Astrocyte (in vitro differentiated cells and primary cell): ENCODE measurements at regions not wholly inside any gene's neighbourhood (a gene's known extent, or its start where the extent isn't known, plus 50 kb on each side); places are given as distances from the start of the nearest gene placed in this dataset.
"Not testable (repeated sequence)": the region's sequence is repeated elsewhere in the genome, so short reads cannot be mapped to it uniquely, and the experiment has no call there.

Experiments used
- DNase-seq: peaks from one replicate; pipeline ENCODE4 v3.0.0-alpha.2; 2010; ENCODE audit warnings: low read depth
- FAIRE-seq: peaks from 2 replicates; lab custom pipeline; 2011; peaks lifted over from hg19 to GRCh38; lab: Jason Lieb, UNC
- H2AFZ ChIP-seq: 2 replicates; pipeline ENCODE4 v1.6.0; 2012; ENCODE audit warnings: low read depth, low read length, inconsistent platforms
- H3K27ac ChIP-seq: 2 replicates; pipeline ENCODE4 v1.5.1; 2011; ENCODE audit warnings: low read depth, low read length, inconsistent platforms
- H3K27me3 ChIP-seq: 2 replicates; pipeline ENCODE4 v1.6.0; 2011; ENCODE audit warnings: low read length, inconsistent platforms; ENCODE audit not compliant: insufficient read depth
- H3K36me3 ChIP-seq: 2 replicates; pipeline ENCODE4 v1.5.1; 2011; ENCODE audit warnings: low read length, inconsistent platforms; ENCODE audit not compliant: insufficient read depth
- H3K4me1 ChIP-seq: 2 replicates; pipeline ENCODE4 v1.5.1; 2011; ENCODE audit warnings: low read length, inconsistent platforms; ENCODE audit not compliant: insufficient read depth
- H3K4me2 ChIP-seq: 2 replicates; pipeline ENCODE4 v1.6.0; 2012; ENCODE audit warnings: low read length, inconsistent platforms
- H3K4me3 ChIP-seq: 2 replicates; pipeline ENCODE4 v1.5.1; 2011; ENCODE audit warnings: low read depth, mild to moderate bottlenecking, low read length, inconsistent platforms; ENCODE audit not compliant: insufficient read depth
- H3K79me2 ChIP-seq: 2 replicates; pipeline ENCODE4 v1.6.0; 2012; ENCODE audit warnings: mild to moderate bottlenecking, low read length, inconsistent platforms; ENCODE audit not compliant: insufficient read depth
- H3K9ac ChIP-seq: 2 replicates; pipeline ENCODE4 v1.6.0; 2012; ENCODE audit warnings: mild to moderate bottlenecking, low read length, inconsistent platforms
- H3K9me3 ChIP-seq: 2 replicates; pipeline ENCODE4 v1.5.1; 2012; ENCODE audit warnings: low read depth, mild to moderate bottlenecking, low read length, inconsistent platforms; ENCODE audit not compliant: insufficient read depth
- H4K20me1 ChIP-seq: 2 replicates; pipeline ENCODE4 v1.6.0; 2012; ENCODE audit warnings: low read length, inconsistent platforms; ENCODE audit not compliant: insufficient read depth
- H3K27ac Mint-ChIP-seq: one replicate; pipeline ENCODE4 v1.8.0; 2021; ENCODE audit warnings: mild to moderate bottlenecking, mixed read lengths; ENCODE audit not compliant: unreplicated experiment
- H3K27me3 Mint-ChIP-seq: one replicate; pipeline ENCODE4 v1.8.0; 2021; ENCODE audit warnings: low read depth, mixed read lengths; ENCODE audit not compliant: unreplicated experiment
- H3K36me3 Mint-ChIP-seq: one replicate; pipeline ENCODE4 v1.8.0; 2021; ENCODE audit warnings: low read depth, mixed read lengths; ENCODE audit not compliant: unreplicated experiment
- H3K4me1 Mint-ChIP-seq: one replicate; pipeline ENCODE4 v1.8.0; 2021; ENCODE audit warnings: low read depth, mixed read lengths; ENCODE audit not compliant: unreplicated experiment
- H3K4me3 Mint-ChIP-seq: one replicate; pipeline ENCODE4 v1.8.0; 2021; ENCODE audit warnings: mild to moderate bottlenecking, moderate library complexity, mixed read lengths; ENCODE audit not compliant: unreplicated experiment
- H3K9me3 Mint-ChIP-seq: one replicate; pipeline ENCODE4 v1.8.0; 2021; ENCODE audit warnings: mild to moderate bottlenecking, mixed read lengths; ENCODE audit not compliant: unreplicated experiment
- CTCF ChIP-seq: IDR thresholded peaks from 2 replicates; pipeline ENCODE4 v1.5.1; 2011; ENCODE audit warnings: low read depth, mild to moderate bottlenecking, inconsistent platforms, low read length, moderate library complexity; ENCODE audit not compliant: insufficient read depth
- EZH2 ChIP-seq: IDR thresholded peaks from 2 replicates; pipeline ENCODE4 v1.6.1; 2012; ENCODE audit warnings: mild to moderate bottlenecking, low read length, inconsistent platforms; ENCODE audit not compliant: insufficient read depth

- no peak overlapping the region for H2AFZ ChIP-seq
- H3K79me2 ChIP-seq, result no peaks in the 10 kb centered on the region
- TF ChIP-seq CTCF (no peak), EZH2 (no peak)
- Mint-ChIP-seq H3K36me3 (no peaks in the 10 kb centered on the region), H3K4me1 (no peaks in the 10 kb centered on the region), H3K4me3 (no peak overlapping the region), H3K27me3 (peaks cover 23% of the 10 kb centered on the region), H3K27ac (no peak overlapping the region), H3K9me3 (no peaks in the 10 kb centered on the region)
- H3K9me3 ChIP-seq, result no peaks in the 10 kb centered on the region
- no peak overlapping the region for H3K4me2 ChIP-seq
- H3K9ac ChIP-seq, result no peak overlapping the region
- H4K20me1 ChIP-seq, result no peaks in the 10 kb centered on the region
- DNase-seq, result no peak
- H3K27ac ChIP-seq, result no peak overlapping the region
- H3K36me3 ChIP-seq, result no peaks in the 10 kb centered on the region
- no peaks in the 10 kb centered on the region for H3K4me1 ChIP-seq
- H3K27me3 ChIP-seq, result no peaks in the 10 kb centered on the region
- H3K4me3 ChIP-seq, result no peak overlapping the region
- FAIRE-seq, result no peak
Measured at GRCh38 chr2:8380026-8380425, 301.8 kb upstream of the ID2 start.

GRCh38 chr2:8380566-8380965 lies 301.3 kb upstream of the ID2 start:
- Mint-ChIP-seq H3K27me3 (peaks cover 24% of the 10 kb centered on the region), H3K36me3 (no peaks in the 10 kb centered on the region), H3K27ac (no peak overlapping the region), H3K4me1 (no peaks in the 10 kb centered on the region), H3K4me3 (no peak overlapping the region), H3K9me3 (no peaks in the 10 kb centered on the region)
- H3K36me3 ChIP-seq, result no peaks in the 10 kb centered on the region
- H3K4me1 ChIP-seq, result no peaks in the 10 kb centered on the region
- H3K4me2 ChIP-seq, result no peak overlapping the region
- no peak overlapping the region for H3K4me3 ChIP-seq
- no peaks in the 10 kb centered on the region for H4K20me1 ChIP-seq
- no peak overlapping the region for H2AFZ ChIP-seq
- H3K9ac ChIP-seq, result no peak overlapping the region
- H3K9me3 ChIP-seq, result no peaks in the 10 kb centered on the region
- DNase-seq (no peak), FAIRE-seq (no peak)
- H3K27me3 ChIP-seq, result no peaks in the 10 kb centered on the region
- TF ChIP-seq EZH2, result no peak
- no peak for TF ChIP-seq CTCF
- no peak overlapping the region for H3K27ac ChIP-seq
- no peaks in the 10 kb centered on the region for H3K79me2 ChIP-seq

- H3K4me2 ChIP-seq, result no peak overlapping the region
- H3K27ac Mint-ChIP-seq, result no peak overlapping the region
Measured at GRCh38 chr2:8382485-8382884, 299.4 kb upstream of the ID2 start.

GRCh38 chr2:8386748-8387147 lies 295.1 kb upstream of the ID2 start:
- H3K9ac ChIP-seq, H3K4me3 Mint-ChIP-seq, H3K4me3 ChIP-seq, H3K27me3 Mint-ChIP-seq, H3K27ac ChIP-seq, H2AFZ ChIP-seq, H3K36me3 Mint-ChIP-seq, H3K27ac Mint-ChIP-seq, H3K79me2 ChIP-seq, DNase-seq, H3K4me1 Mint-ChIP-seq, H3K4me2 ChIP-seq, FAIRE-seq, H3K4me1 ChIP-seq, H3K27me3 ChIP-seq, H4K20me1 ChIP-seq, H3K9me3 ChIP-seq, H3K9me3 Mint-ChIP-seq, H3K36me3 ChIP-seq: not testable (repeated sequence)

More at GRCh38 chr2:8382485-8382884, 299.4 kb upstream of the ID2 start:
- no peak for TF ChIP-seq CTCF
- TF ChIP-seq EZH2, result no peak
- Histone ChIP-seq H3K4me3 (no peak overlapping the region), H3K27me3 (no peaks in the 10 kb centered on the region), H4K20me1 (no peaks in the 10 kb centered on the region), H2AFZ (no peak overlapping the region), H3K36me3 (no peaks in the 10 kb centered on the region), H3K9me3 (no peaks in the 10 kb centered on the region), H3K4me1 (no peaks in the 10 kb centered on the region), H3K79me2 (no peaks in the 10 kb centered on the region), H3K9ac (no peak overlapping the region), H3K27ac (no peak overlapping the region)
- no peak for FAIRE-seq
- no peak for DNase-seq
- H3K9me3 Mint-ChIP-seq, result no peaks in the 10 kb centered on the region
- H3K4me1 Mint-ChIP-seq, result no peaks in the 10 kb centered on the region
- H3K4me3 Mint-ChIP-seq, result no peak overlapping the region
- H3K36me3 Mint-ChIP-seq, result no peaks in the 10 kb centered on the region
- H3K27me3 Mint-ChIP-seq, result peaks cover 26% of the 10 kb centered on the region
